Stomach (tissue), 4 donors: ENCODE measurements at regions not wholly inside any gene's neighbourhood (a gene's known extent, or its start where the extent isn't known, plus 50 kb on each side); places are given as distances from the start of the nearest gene placed in this dataset.

Experiments used
- CTCF ChIP-seq, 7 experiments: fragments of 450-650 bp in 4 of 7; fragments of 200-600 bp in 3 of 7; sonication (generic) in 3 of 7; IDR thresholded peaks; one replicate each; pipeline ENCODE4 v1.5.1; 2016 to 2019; ENCODE audit warnings: antibody characterized with exemption in 7 of 7, control low read depth in 2 of 7, mild to moderate bottlenecking in 1 of 7
- POLR2A ChIP-seq, 4 donors: fragments of 450-650 bp; IDR thresholded peaks; one replicate each; pipeline ENCODE4 v1.6.1; 2016; ENCODE audit warnings: antibody characterized with exemption in 4 of 4, control low read depth in 2 of 4, mild to moderate bottlenecking in 1 of 4, moderate library complexity in 1 of 4
- POLR2AphosphoS5 ChIP-seq, 3 donors: sonication (generic); formaldehyde crosslinking; IDR thresholded peaks; one replicate each; pipeline ENCODE4 v1.6.1; 2016; ENCODE audit warnings: antibody characterized with exemption in 3 of 3

- TF ChIP-seq CTCF (IDR thresholded peaks at IDR 0.05) (no peak), POLR2AphosphoS5 (IDR thresholded peaks at IDR 0.05) (no peak), POLR2A (IDR thresholded peaks at IDR 0.05) (no peak)
These were observed 127.7 kb downstream of the TEX36 start for GRCh38 chr10:125555267-125555666.
